H1 (cell line): ENCODE measurements at regions not wholly inside any gene's neighbourhood (a gene's known extent, or its start where the extent isn't known, plus 50 kb on each side); places are given as distances from the start of the nearest gene placed in this dataset.

ENCODE experiments used
- EZH2 ChIP-seq: fragments of 200-600 bp; sonication (generic); IDR thresholded peaks from 2 replicates; pipeline ENCODE4 v1.7.1; 2012; ENCODE audit warnings: low read depth, mild to moderate bottlenecking, moderate library complexity, low read length, inconsistent platforms; ENCODE audit not compliant: severe bottlenecking
- JUND ChIP-seq: IDR thresholded peaks from 2 replicates; pipeline ENCODE4 v1.6.1; 2011; ENCODE audit warnings: mild to moderate bottlenecking, improper control_type of control experiment, low read length
- POLR2AphosphoS5 ChIP-seq: IDR thresholded peaks from 2 replicates; pipeline ENCODE4 v1.6.1; 2011; ENCODE audit warnings: low read depth, low read length

GRCh38 chr2:153196378-153197058 is 282.0 kb downstream of the RPRM start:
- TF ChIP-seq POLR2AphosphoS5, result no peak
- TF ChIP-seq JUND, result no peak
- TF ChIP-seq EZH2, result no peak
